WTC11 (cell line): ENCODE measurements at regions not wholly inside any gene's neighbourhood (a gene's known extent, or its start where the extent isn't known, plus 50 kb on each side); places are given as distances from the start of the nearest gene placed in this dataset.

Experiments
- ATAC-seq: fragments of 200-7000 bp; cut with Tn5 transposase; 2 replicates; pipeline ENCODE4 v1.10.0; 2021; ENCODE audit warnings: mild to moderate bottlenecking, moderate library complexity
- CTCF ChIA-PET: fragments of 300-600 bp; sonication (Branson Sonifier 250); formaldehyde crosslinking; loops from one replicate; lab custom pipeline; 2021; ENCODE audit warnings: antibody characterized with exemption; lab: Charles Lee
- POLR2A ChIA-PET: fragments of 350-600 bp; sonication (Branson Sonifier 250); formaldehyde crosslinking; loops from one replicate; lab custom pipeline; 2021; ENCODE audit warnings: antibody characterized with exemption; lab: Charles Lee
- DNase-seq: peaks from one replicate; pipeline ENCODE4 v3.0.0; 2021; ENCODE audit warnings: low spot score
- H3K27ac Mint-ChIP-seq: 2 replicates; pipeline ENCODE4 v1.8.0; 2021; ENCODE audit warnings: mixed read lengths
- H3K27me3 Mint-ChIP-seq: 2 replicates; pipeline ENCODE4 v1.8.0; 2021; ENCODE audit warnings: low read depth, mild to moderate bottlenecking, moderate library complexity, mixed read lengths
- H3K36me3 Mint-ChIP-seq: 2 replicates; pipeline ENCODE4 v1.8.0; 2021; ENCODE audit warnings: mixed read lengths
- H3K4me1 Mint-ChIP-seq: 2 replicates; pipeline ENCODE4 v1.8.0; 2022; ENCODE audit warnings: mixed read lengths
- H3K4me3 Mint-ChIP-seq: 2 replicates; pipeline ENCODE4 v1.8.0; 2021; ENCODE audit warnings: mild to moderate bottlenecking, moderate library complexity, mixed read lengths
- H3K9me3 Mint-ChIP-seq: 2 replicates; pipeline ENCODE4 v1.8.0; 2021; ENCODE audit warnings: mixed read lengths
- CBFB ChIP-seq: sonication (generic); formaldehyde crosslinking; IDR thresholded peaks from 2 replicates; pipeline ENCODE4 v1.8.1; 2022; ENCODE audit warnings: mild to moderate bottlenecking, low read depth, missing genetic modification reagents
- CREM ChIP-seq: sonication (generic); formaldehyde crosslinking; IDR thresholded peaks from 2 replicates; pipeline ENCODE4 v1.8.1; 2022; ENCODE audit warnings: mild to moderate bottlenecking, missing genetic modification reagents, moderate library complexity
- ESRRA ChIP-seq: sonication (generic); formaldehyde crosslinking; IDR thresholded peaks from 2 replicates; pipeline ENCODE4 v1.8.1; 2022; ENCODE audit warnings: mild to moderate bottlenecking, missing genetic modification reagents, borderline replicate concordance
- FOXP1 ChIP-seq: sonication (generic); formaldehyde crosslinking; IDR thresholded peaks from 2 replicates; pipeline ENCODE4 v1.8.0; 2022; ENCODE audit warnings: missing genetic modification reagents, mild to moderate bottlenecking, moderate library complexity, borderline replicate concordance
- GABPB1 ChIP-seq: sonication (generic); formaldehyde crosslinking; IDR thresholded peaks from 2 replicates; pipeline ENCODE4 v1.8.1; 2023; ENCODE audit warnings: mild to moderate bottlenecking, missing genetic modification reagents
- GRHL2 ChIP-seq: fragments of 250-450 bp; sonication (Bioruptor Pico); IDR thresholded peaks from 2 replicates; pipeline ENCODE4 v1.8.0; 2022; ENCODE audit warnings: mild to moderate bottlenecking, moderate library complexity; ENCODE audit not compliant: insufficient replicate concordance, severe bottlenecking
- HMGA2 ChIP-seq: fragments of 250-450 bp; sonication (Bioruptor Pico); IDR thresholded peaks from 2 replicates; pipeline ENCODE4 v1.4.0; 2021; ENCODE audit warnings: mild to moderate bottlenecking, moderate library complexity
- NFATC4 ChIP-seq: fragments of 250-450 bp; sonication (Bioruptor Pico); IDR thresholded peaks from 2 replicates; pipeline ENCODE4 v1.9.0; 2021; ENCODE audit warnings: mild to moderate bottlenecking
- NR1H2 ChIP-seq: sonication (generic); formaldehyde crosslinking; IDR thresholded peaks from 2 replicates; pipeline ENCODE4 v1.9.0; 2021; ENCODE audit warnings: mild to moderate bottlenecking, moderate library complexity, missing genetic modification reagents
- RELA ChIP-seq: sonication (generic); formaldehyde crosslinking; IDR thresholded peaks from 2 replicates; pipeline ENCODE4 v1.8.1; 2022; ENCODE audit warnings: missing genetic modification reagents, mild to moderate bottlenecking, borderline replicate concordance
- TEAD4 ChIP-seq: sonication (generic); formaldehyde crosslinking; IDR thresholded peaks from 2 replicates; pipeline ENCODE4 v1.8.0; 2022; ENCODE audit warnings: mild to moderate bottlenecking, missing genetic modification reagents
- ZBTB21 ChIP-seq: sonication (generic); formaldehyde crosslinking; IDR thresholded peaks from 2 replicates; pipeline ENCODE4 v1.8.1; 2023; ENCODE audit warnings: mild to moderate bottlenecking, missing genetic modification reagents, borderline replicate concordance
- ZNF121 ChIP-seq: sonication (generic); formaldehyde crosslinking; IDR thresholded peaks from 2 replicates; pipeline ENCODE4 v1.8.0; 2023; ENCODE audit warnings: missing genetic modification reagents
- ZNF219 ChIP-seq: sonication (generic); formaldehyde crosslinking; IDR thresholded peaks from 2 replicates; pipeline ENCODE4 v1.8.0; 2023; ENCODE audit warnings: missing genetic modification reagents, mild to moderate bottlenecking, borderline replicate concordance
- ZNF423 ChIP-seq: fragments of 250-450 bp; sonication (Bioruptor Pico); IDR thresholded peaks from 2 replicates; pipeline ENCODE4 v2.1.2; 2022; ENCODE audit warnings: mild to moderate bottlenecking, moderate library complexity
- TF ChIP-seq, protein P1 (sequence below): sonication (generic); formaldehyde crosslinking; IDR thresholded peaks from 2 replicates; pipeline ENCODE4 v1.8.1; 2023; ENCODE audit warnings: mild to moderate bottlenecking, missing genetic modification reagents
- TF ChIP-seq, protein P2 (sequence below): fragments of 250-450 bp; sonication (Bioruptor Pico); IDR thresholded peaks from 2 replicates; pipeline ENCODE4 v1.9.0; 2021; ENCODE audit warnings: mild to moderate bottlenecking
- TF ChIP-seq, protein P3 (sequence below): sonication (generic); formaldehyde crosslinking; IDR thresholded peaks from 2 replicates; pipeline ENCODE4 v1.8.1; 2023; ENCODE audit warnings: mild to moderate bottlenecking, missing genetic modification reagents, moderate library complexity
- TF ChIP-seq, protein P4 (sequence below): sonication (generic); formaldehyde crosslinking; IDR thresholded peaks from 2 replicates; pipeline ENCODE4 v1.8.1; 2023; ENCODE audit warnings: mild to moderate bottlenecking, missing genetic modification reagents, moderate library complexity
- TF ChIP-seq, protein P5 (sequence below): fragments of 250-450 bp; sonication (Bioruptor Pico); IDR thresholded peaks from 2 replicates; pipeline ENCODE4 v1.9.0; 2021; ENCODE audit warnings: moderate library complexity, mild to moderate bottlenecking, inconsistent platforms, borderline replicate concordance
- TF ChIP-seq, protein P6 (sequence below): fragments of 250-450 bp; sonication (Bioruptor Pico); IDR thresholded peaks from 2 replicates; pipeline ENCODE4 v2.1.2; 2022; ENCODE audit warnings: mild to moderate bottlenecking, moderate library complexity
- TF ChIP-seq, protein P7 (sequence below): sonication (generic); formaldehyde crosslinking; IDR thresholded peaks from 2 replicates; pipeline ENCODE4 v1.8.1; 2023; ENCODE audit warnings: mild to moderate bottlenecking, missing genetic modification reagents
- TF ChIP-seq, protein P8 (sequence below): sonication (generic); formaldehyde crosslinking; IDR thresholded peaks from 2 replicates; pipeline ENCODE4 v1.8.0; 2022; ENCODE audit warnings: mild to moderate bottlenecking, missing genetic modification reagents

DNA sequence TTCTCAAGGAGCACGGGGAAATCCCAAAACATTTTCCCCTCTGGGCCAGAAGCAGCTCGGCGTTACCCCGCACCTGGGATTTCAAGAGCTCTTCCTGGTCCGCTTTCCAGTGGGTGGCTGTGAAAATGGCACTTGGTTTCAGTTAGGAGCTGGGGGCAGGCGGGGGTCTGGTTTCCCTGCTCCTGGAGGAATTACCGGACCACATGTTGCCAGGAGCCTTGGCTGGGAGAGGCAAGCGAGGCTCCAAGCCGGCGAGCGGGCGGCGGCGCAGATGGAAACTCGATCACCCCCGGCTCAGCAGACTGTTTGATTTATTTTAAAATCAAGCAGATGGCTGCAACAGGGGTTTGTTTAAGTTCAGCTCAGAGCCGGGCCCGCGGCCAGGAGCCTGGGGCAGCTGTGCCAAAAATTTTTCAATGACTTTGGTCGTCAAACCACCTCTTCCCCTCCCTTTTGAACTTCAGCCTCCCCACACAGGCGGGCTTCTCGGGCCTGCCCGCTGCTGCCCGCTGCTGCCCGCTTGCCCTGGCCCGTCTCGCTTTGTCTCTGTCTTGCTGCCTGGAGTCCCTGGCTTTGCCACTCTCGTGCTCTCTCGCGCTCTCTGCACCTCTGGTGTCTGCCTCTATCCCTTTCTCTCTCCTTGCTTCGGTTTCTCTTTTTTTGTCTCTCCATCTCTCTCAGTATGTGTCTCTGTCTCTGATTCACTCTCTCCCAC is 108.0 kb upstream of the CIBAR2 start (continued):
- TF ChIP-seq, protein P1, sequence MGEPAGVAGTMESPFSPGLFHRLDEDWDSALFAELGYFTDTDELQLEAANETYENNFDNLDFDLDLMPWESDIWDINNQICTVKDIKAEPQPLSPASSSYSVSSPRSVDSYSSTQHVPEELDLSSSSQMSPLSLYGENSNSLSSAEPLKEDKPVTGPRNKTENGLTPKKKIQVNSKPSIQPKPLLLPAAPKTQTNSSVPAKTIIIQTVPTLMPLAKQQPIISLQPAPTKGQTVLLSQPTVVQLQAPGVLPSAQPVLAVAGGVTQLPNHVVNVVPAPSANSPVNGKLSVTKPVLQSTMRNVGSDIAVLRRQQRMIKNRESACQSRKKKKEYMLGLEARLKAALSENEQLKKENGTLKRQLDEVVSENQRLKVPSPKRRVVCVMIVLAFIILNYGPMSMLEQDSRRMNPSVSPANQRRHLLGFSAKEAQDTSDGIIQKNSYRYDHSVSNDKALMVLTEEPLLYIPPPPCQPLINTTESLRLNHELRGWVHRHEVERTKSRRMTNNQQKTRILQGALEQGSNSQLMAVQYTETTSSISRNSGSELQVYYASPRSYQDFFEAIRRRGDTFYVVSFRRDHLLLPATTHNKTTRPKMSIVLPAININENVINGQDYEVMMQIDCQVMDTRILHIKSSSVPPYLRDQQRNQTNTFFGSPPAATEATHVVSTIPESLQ (CRISPR knock-in tag) = no peak
- TF ChIP-seq, protein P2, sequence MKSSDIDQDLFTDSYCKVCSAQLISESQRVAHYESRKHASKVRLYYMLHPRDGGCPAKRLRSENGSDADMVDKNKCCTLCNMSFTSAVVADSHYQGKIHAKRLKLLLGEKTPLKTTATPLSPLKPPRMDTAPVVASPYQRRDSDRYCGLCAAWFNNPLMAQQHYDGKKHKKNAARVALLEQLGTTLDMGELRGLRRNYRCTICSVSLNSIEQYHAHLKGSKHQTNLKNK (CRISPR knock-in tag) = no peak
- TF ChIP-seq GABPB1 (CRISPR knock-in tag) = no peak
- TF ChIP-seq NFATC4 (CRISPR knock-in tag) = no peak
- no peak for TF ChIP-seq FOXP1 (CRISPR knock-in tag)
- TF ChIP-seq ESRRA = no peak
- TF ChIP-seq ZBTB21 (CRISPR knock-in tag) = no peak
- TF ChIP-seq HMGA2 (CRISPR knock-in tag) = no peak
- TF ChIP-seq ZNF423 = no peak
- TF ChIP-seq TEAD4 (CRISPR knock-in tag) = no peak

DNA sequence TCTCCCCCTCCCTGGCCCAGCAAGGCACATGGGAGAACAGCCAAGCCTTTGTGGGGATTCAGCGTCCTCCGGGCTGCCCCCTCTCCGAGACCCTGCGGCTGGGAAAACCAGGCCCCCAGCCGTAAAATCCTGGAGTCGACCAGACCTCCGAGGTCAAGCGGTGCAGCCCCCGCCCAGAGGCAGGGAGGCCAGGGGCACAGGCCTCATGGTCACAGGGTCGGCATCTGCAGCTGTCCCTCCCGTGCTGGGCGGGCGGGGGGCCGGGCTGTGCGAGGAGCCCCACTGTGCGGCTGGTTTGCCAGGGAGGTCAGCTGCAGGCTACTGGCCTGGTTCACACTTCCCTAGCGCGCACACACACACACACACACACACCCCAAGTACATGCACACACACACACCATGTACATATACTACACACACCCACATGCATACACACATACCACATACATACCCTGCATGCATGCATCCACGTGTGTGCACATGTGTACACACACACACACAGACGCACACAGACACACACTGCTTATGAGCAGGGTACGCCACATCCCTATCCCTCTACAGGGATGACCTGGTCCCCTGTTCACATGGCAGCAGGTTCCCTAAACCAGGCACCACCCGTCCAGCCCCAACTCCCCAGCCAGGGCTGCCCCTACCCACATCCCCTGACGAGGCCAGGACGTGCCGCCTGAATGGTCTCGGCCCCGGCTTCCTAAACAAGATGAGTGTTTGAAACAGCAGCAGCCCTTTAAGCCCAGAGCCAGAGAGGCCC is 108.9 kb upstream of the CIBAR2 start:
- Mint-ChIP-seq H3K9me3 (peaks cover 4% of the 10 kb centered on the region; the same call in 1 of the 2 replicates), H3K4me1 (peaks cover 27% of the 10 kb centered on the region), H3K4me3 (no peak overlapping the region), H3K27ac (peak overlapping the region; percentile 63; the same call in 1 of the 2 replicates), H3K27me3 (no peaks in the 10 kb centered on the region), H3K36me3 (0 out of 2 replicates have a peak, but pooled peaks cover 2% of the 10 kb centered on the region)
- ChIA-PET CTCF (interaction anchor here (1.2 to 2.5 kb wide), 6 partner anchors 17 to 134 kb away, joined by 3 to 13 read pairs (median 4); no protein-coding TSS in a partner anchor), POLR2A (no interaction called here)
- DNase-seq (no peak), ATAC-seq (no peak)
- TF ChIP-seq, protein P3, sequence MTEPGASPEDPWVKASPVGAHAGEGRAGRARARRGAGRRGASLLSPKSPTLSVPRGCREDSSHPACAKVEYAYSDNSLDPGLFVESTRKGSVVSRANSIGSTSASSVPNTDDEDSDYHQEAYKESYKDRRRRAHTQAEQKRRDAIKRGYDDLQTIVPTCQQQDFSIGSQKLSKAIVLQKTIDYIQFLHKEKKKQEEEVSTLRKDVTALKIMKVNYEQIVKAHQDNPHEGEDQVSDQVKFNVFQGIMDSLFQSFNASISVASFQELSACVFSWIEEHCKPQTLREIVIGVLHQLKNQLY (CRISPR knock-in tag) = no peak
- TF ChIP-seq, protein P4, sequence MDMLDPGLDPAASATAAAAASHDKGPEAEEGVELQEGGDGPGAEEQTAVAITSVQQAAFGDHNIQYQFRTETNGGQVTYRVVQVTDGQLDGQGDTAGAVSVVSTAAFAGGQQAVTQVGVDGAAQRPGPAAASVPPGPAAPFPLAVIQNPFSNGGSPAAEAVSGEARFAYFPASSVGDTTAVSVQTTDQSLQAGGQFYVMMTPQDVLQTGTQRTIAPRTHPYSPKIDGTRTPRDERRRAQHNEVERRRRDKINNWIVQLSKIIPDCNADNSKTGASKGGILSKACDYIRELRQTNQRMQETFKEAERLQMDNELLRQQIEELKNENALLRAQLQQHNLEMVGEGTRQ (CRISPR knock-in tag) = no peak
- TF ChIP-seq, protein P1 (CRISPR knock-in tag) = no peak
- TF ChIP-seq, protein P5, sequence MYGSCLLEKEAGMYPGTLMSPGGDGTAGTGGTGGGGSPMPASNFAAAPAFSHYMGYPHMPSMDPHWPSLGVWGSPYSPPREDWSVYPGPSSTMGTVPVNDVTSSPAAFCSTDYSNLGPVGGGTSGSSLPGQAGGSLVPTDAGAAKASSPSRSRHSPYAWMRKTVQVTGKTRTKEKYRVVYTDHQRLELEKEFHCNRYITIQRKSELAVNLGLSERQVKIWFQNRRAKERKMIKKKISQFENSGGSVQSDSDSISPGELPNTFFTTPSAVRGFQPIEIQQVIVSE = no peak
- TF ChIP-seq ZNF219 (no peak), ZNF121 (CRISPR knock-in tag) (no peak), CREM (no peak), NR1H2 (CRISPR knock-in tag) (no peak), GRHL2 (CRISPR knock-in tag) (no peak), FOXP1 (CRISPR knock-in tag) (no peak), CBFB (CRISPR knock-in tag) (no peak), RELA (no peak)
- TF ChIP-seq, protein P6, sequence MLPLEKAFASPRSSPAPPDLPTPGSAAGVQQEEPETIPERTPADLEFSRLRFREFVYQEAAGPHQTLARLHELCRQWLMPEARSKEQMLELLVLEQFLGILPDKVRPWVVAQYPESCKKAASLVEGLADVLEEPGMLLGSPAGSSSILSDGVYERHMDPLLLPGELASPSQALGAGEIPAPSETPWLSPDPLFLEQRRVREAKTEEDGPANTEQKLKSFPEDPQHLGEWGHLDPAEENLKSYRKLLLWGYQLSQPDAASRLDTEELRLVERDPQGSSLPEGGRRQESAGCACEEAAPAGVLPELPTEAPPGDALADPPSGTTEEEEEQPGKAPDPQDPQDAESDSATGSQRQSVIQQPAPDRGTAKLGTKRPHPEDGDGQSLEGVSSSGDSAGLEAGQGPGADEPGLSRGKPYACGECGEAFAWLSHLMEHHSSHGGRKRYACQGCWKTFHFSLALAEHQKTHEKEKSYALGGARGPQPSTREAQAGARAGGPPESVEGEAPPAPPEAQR = no peak
- TF ChIP-seq, protein P7, sequence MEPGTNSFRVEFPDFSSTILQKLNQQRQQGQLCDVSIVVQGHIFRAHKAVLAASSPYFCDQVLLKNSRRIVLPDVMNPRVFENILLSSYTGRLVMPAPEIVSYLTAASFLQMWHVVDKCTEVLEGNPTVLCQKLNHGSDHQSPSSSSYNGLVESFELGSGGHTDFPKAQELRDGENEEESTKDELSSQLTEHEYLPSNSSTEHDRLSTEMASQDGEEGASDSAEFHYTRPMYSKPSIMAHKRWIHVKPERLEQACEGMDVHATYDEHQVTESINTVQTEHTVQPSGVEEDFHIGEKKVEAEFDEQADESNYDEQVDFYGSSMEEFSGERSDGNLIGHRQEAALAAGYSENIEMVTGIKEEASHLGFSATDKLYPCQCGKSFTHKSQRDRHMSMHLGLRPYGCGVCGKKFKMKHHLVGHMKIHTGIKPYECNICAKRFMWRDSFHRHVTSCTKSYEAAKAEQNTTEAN = no peak
- TF ChIP-seq, protein P8, sequence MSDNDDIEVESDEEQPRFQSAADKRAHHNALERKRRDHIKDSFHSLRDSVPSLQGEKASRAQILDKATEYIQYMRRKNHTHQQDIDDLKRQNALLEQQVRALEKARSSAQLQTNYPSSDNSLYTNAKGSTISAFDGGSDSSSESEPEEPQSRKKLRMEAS (CRISPR knock-in tag) = no peak
